ENCODE measurements at regions not wholly inside any gene's neighbourhood (a gene's known extent, or its start where the extent isn't known, plus 50 kb on each side); places are given as distances from the start of the nearest gene placed in this dataset.

GRCh38 chr17:63308272-63308671 is 137.8 kb downstream of the CYB561 start:
- no peaks in the 10 kb centered on the region for H3K27me3 Mint-ChIP-seq (ENCODE audit: unreplicated experiment)
- TF ChIP-seq CTCF (IDR thresholded peaks at IDR 0.05; ENCODE audit: partially characterized antibody, unreplicated experiment): no peak
- H3K36me3 Mint-ChIP-seq (ENCODE audit: unreplicated experiment): peaks cover 31% of the 10 kb centered on the region
- H3K27ac Mint-ChIP-seq (ENCODE audit: unreplicated experiment): no peak overlapping the region
- DNase-seq: no peak
- H3K4me1 Mint-ChIP-seq (ENCODE audit: low read depth, unreplicated experiment): peaks cover 9% of the 10 kb centered on the region
- H3K4me3 Mint-ChIP-seq (ENCODE audit: unreplicated experiment): no peak overlapping the region
- peaks cover 4% of the 10 kb centered on the region for H3K9me3 Mint-ChIP-seq (ENCODE audit: unreplicated experiment)

GRCh38 chr17:63309021-63309420 is 137.1 kb downstream of the CYB561 start:
- Mint-ChIP-seq H3K4me3 (ENCODE audit: unreplicated experiment) (no peak overlapping the region), H3K9me3 (ENCODE audit: unreplicated experiment) (peaks cover 2% of the 10 kb centered on the region), H3K27ac (ENCODE audit: unreplicated experiment) (no peak overlapping the region), H3K36me3 (ENCODE audit: unreplicated experiment) (peaks cover 24% of the 10 kb centered on the region), H3K4me1 (ENCODE audit: low read depth, unreplicated experiment) (peaks cover 5% of the 10 kb centered on the region), H3K27me3 (ENCODE audit: unreplicated experiment) (no peaks in the 10 kb centered on the region)
- TF ChIP-seq CTCF (IDR thresholded peaks at IDR 0.05; ENCODE audit: partially characterized antibody, unreplicated experiment): no peak
- DNase-seq: no peak

GRCh38 chr17:63311416-63311937 is 134.6 kb downstream of the CYB561 start:
- H3K27ac Mint-ChIP-seq (ENCODE audit: unreplicated experiment): no peak overlapping the region
- no peak overlapping the region for H3K4me3 Mint-ChIP-seq (ENCODE audit: unreplicated experiment)
- TF ChIP-seq CTCF (IDR thresholded peaks at IDR 0.05; ENCODE audit: partially characterized antibody, unreplicated experiment): no peak
- H3K9me3 Mint-ChIP-seq (ENCODE audit: unreplicated experiment): no peaks in the 10 kb centered on the region
- DNase-seq: no peak
- no peaks in the 10 kb centered on the region for H3K4me1 Mint-ChIP-seq (ENCODE audit: low read depth, unreplicated experiment)
- no peaks in the 10 kb centered on the region for H3K27me3 Mint-ChIP-seq (ENCODE audit: unreplicated experiment)
- H3K36me3 Mint-ChIP-seq (ENCODE audit: unreplicated experiment): peaks cover 17% of the 10 kb centered on the region

GRCh38 chr17:63314761-63315160 is 131.3 kb downstream of the CYB561 start:
- Mint-ChIP-seq H3K27ac (ENCODE audit: unreplicated experiment) (no peak overlapping the region), H3K4me1 (ENCODE audit: low read depth, unreplicated experiment) (no peaks in the 10 kb centered on the region), H3K27me3 (ENCODE audit: unreplicated experiment) (no peaks in the 10 kb centered on the region), H3K9me3 (ENCODE audit: unreplicated experiment) (no peaks in the 10 kb centered on the region), H3K36me3 (ENCODE audit: unreplicated experiment) (peaks cover 17% of the 10 kb centered on the region), H3K4me3 (ENCODE audit: unreplicated experiment) (no peak overlapping the region)
- DNase-seq: no peak
- no peak for TF ChIP-seq CTCF (IDR thresholded peaks at IDR 0.05; ENCODE audit: partially characterized antibody, unreplicated experiment)

- no peak for DNase-seq
- TF ChIP-seq CTCF (IDR thresholded peaks at IDR 0.05; ENCODE audit: partially characterized antibody, unreplicated experiment): no peak
- Mint-ChIP-seq H3K36me3 (ENCODE audit: unreplicated experiment) (peaks cover 12% of the 10 kb centered on the region), H3K9me3 (ENCODE audit: unreplicated experiment) (no peaks in the 10 kb centered on the region), H3K4me1 (ENCODE audit: low read depth, unreplicated experiment) (no peaks in the 10 kb centered on the region), H3K27me3 (ENCODE audit: unreplicated experiment) (no peaks in the 10 kb centered on the region), H3K4me3 (ENCODE audit: unreplicated experiment) (no peak overlapping the region), H3K27ac (ENCODE audit: unreplicated experiment) (no peak overlapping the region)
These were observed 130.0 kb downstream of the CYB561 start for GRCh38 chr17:63316100-63316499.

Data from glutamatergic neuron (in vitro differentiated cells).